NT2/D1 (cell line): ENCODE measurements at regions not wholly inside any gene's neighbourhood (a gene's known extent, or its start where the extent isn't known, plus 50 kb on each side); places are given as distances from the start of the nearest gene placed in this dataset.

ENCODE experiments used
- SUZ12 ChIP-seq: IDR thresholded peaks from 2 replicates; pipeline ENCODE4 v1.6.1; 2011; ENCODE audit not compliant: insufficient read length, insufficient read depth; ENCODE audit errors: extremely low read depth
- YY1 ChIP-seq: IDR thresholded peaks from 2 replicates; pipeline ENCODE4 v1.6.1; 2011; ENCODE audit not compliant: insufficient read length, insufficient read depth
- ZNF274 ChIP-seq: IDR thresholded peaks from 2 replicates; pipeline ENCODE4 v1.6.1; 2011; ENCODE audit warnings: mild to moderate bottlenecking, low read depth, low read length

GRCh38 chr10:118925404-118926071 lies 104.0 kb upstream of the NANOS1 start:
- TF ChIP-seq YY1 (no peak), ZNF274 (no peak), SUZ12 (no peak)
